C4-2B (cell line): ENCODE measurements at regions not wholly inside any gene's neighbourhood (a gene's known extent, or its start where the extent isn't known, plus 50 kb on each side); places are given as distances from the start of the nearest gene placed in this dataset.
"Not testable (repeated sequence)": the region's sequence is repeated elsewhere in the genome, so short reads cannot be mapped to it uniquely, and the experiment has no call there.

Source experiments
- ZFX ChIP-seq: fragments of 450-650 bp; IDR thresholded peaks from 2 replicates; pipeline ENCODE4 v1.6.1; 2017
- TF ChIP-seq, protein P1 (sequence below): fragments of 450-650 bp; conservative IDR thresholded peaks from 2 replicates; pipeline ENCODE4 v1.5.1; 2017; ENCODE audit warnings: mild to moderate bottlenecking

GRCh38 chr22:10749423-10749822 lies 4778.6 kb upstream of the OR11H1 start:
- TF ChIP-seq, protein P1, sequence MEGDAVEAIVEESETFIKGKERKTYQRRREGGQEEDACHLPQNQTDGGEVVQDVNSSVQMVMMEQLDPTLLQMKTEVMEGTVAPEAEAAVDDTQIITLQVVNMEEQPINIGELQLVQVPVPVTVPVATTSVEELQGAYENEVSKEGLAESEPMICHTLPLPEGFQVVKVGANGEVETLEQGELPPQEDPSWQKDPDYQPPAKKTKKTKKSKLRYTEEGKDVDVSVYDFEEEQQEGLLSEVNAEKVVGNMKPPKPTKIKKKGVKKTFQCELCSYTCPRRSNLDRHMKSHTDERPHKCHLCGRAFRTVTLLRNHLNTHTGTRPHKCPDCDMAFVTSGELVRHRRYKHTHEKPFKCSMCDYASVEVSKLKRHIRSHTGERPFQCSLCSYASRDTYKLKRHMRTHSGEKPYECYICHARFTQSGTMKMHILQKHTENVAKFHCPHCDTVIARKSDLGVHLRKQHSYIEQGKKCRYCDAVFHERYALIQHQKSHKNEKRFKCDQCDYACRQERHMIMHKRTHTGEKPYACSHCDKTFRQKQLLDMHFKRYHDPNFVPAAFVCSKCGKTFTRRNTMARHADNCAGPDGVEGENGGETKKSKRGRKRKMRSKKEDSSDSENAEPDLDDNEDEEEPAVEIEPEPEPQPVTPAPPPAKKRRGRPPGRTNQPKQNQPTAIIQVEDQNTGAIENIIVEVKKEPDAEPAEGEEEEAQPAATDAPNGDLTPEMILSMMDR: not testable (repeated sequence)
- not testable (repeated sequence) for TF ChIP-seq ZFX
